Loucy (cell line): ENCODE measurements at regions not wholly inside any gene's neighbourhood (a gene's known extent, or its start where the extent isn't known, plus 50 kb on each side); places are given as distances from the start of the nearest gene placed in this dataset.

ENCODE experiments used
- H2AFZ ChIP-seq: fragments of 200-600 bp; sonication (generic); 2 replicates; pipeline ENCODE4 v1.6.0; 2016; ENCODE audit warnings: antibody characterized with exemption, mild to moderate bottlenecking, low read length, moderate library complexity
- H3F3A ChIP-seq: fragments of 200-600 bp; 2 replicates; pipeline ENCODE4 v1.6.0; 2016; ENCODE audit warnings: antibody characterized with exemption, low read depth, mild to moderate bottlenecking
- H3K27me3 ChIP-seq: fragments of 200-600 bp; sonication (generic); 2 replicates; pipeline ENCODE4 v1.6.1; 2014; ENCODE audit warnings: low read length, mild to moderate bottlenecking; ENCODE audit not compliant: insufficient read depth, poor library complexity, severe bottlenecking
- H3K36me3 ChIP-seq: fragments of 200-600 bp; sonication (generic); 2 replicates; pipeline ENCODE4 v1.6.1; 2016; ENCODE audit warnings: low read length; ENCODE audit not compliant: insufficient read depth
- H3K4me1 ChIP-seq: fragments of 200-600 bp; sonication (generic); 2 replicates; pipeline ENCODE4 v1.5.1; 2014; ENCODE audit warnings: low read length, mild to moderate bottlenecking; ENCODE audit not compliant: insufficient read depth, poor library complexity, severe bottlenecking
- H3K4me2 ChIP-seq: fragments of 200-600 bp; sonication (generic); 2 replicates; pipeline ENCODE4 v1.6.0; 2014; ENCODE audit warnings: antibody characterized with exemption, low read length, low read depth, mild to moderate bottlenecking; ENCODE audit not compliant: poor library complexity, severe bottlenecking
- H3K4me3 ChIP-seq: fragments of 200-600 bp; sonication (generic); 2 replicates; pipeline ENCODE4 v1.5.1; 2014; ENCODE audit warnings: low read length, mild to moderate bottlenecking, mixed read lengths; ENCODE audit not compliant: poor library complexity, severe bottlenecking
- H3K79me2 ChIP-seq: fragments of 200-600 bp; sonication (generic); 2 replicates; pipeline ENCODE4 v1.6.1; 2014; ENCODE audit warnings: low read length; ENCODE audit not compliant: insufficient read depth
- H3K9ac ChIP-seq: fragments of 200-600 bp; sonication (generic); 2 replicates; pipeline ENCODE4 v1.6.0; 2014; ENCODE audit warnings: mild to moderate bottlenecking, low read depth, low read length, moderate library complexity; ENCODE audit not compliant: poor library complexity, severe bottlenecking
- H3K9me2 ChIP-seq: fragments of 200-600 bp; sonication (generic); replicated peaks from 2 replicates; pipeline ENCODE4 v1.6.1; 2016; ENCODE audit warnings: low read depth, low read length, mixed read lengths
- H3K9me3 ChIP-seq: fragments of 200-600 bp; sonication (generic); 2 replicates; pipeline ENCODE4 v1.6.1; 2014; ENCODE audit warnings: mild to moderate bottlenecking, antibody characterized with exemption, low read length, low read depth; ENCODE audit not compliant: insufficient read depth
- H4K20me1 ChIP-seq: fragments of 200-600 bp; sonication (generic); 2 replicates; pipeline ENCODE4 v1.6.0; 2014; ENCODE audit warnings: antibody characterized with exemption, low read length, mild to moderate bottlenecking; ENCODE audit not compliant: insufficient read depth, poor library complexity, severe bottlenecking
- CTCF ChIP-seq: fragments of 200-600 bp; sonication (generic); conservative IDR thresholded peaks from 2 replicates; pipeline ENCODE4 v1.5.1; 2014; ENCODE audit warnings: mild to moderate bottlenecking, antibody characterized with exemption, low read length
- EZH2phosphoT487 ChIP-seq: fragments of 200-600 bp; IDR thresholded peaks from 2 replicates; pipeline ENCODE4 v1.6.1; 2018; ENCODE audit warnings: antibody characterized with exemption, mild to moderate bottlenecking, moderate library complexity, borderline replicate concordance

- Histone ChIP-seq H3K9ac (no peak overlapping the region), H3K4me1 (no peaks in the 10 kb centered on the region), H3K27me3 (no peaks in the 10 kb centered on the region), H3K9me3 (no peaks in the 10 kb centered on the region), H2AFZ (no peak overlapping the region), H3K4me3 (no peak overlapping the region), H3F3A (no peaks in the 10 kb centered on the region), H3K9me2 (no peaks in the 10 kb centered on the region), H4K20me1 (no peaks in the 10 kb centered on the region), H3K4me2 (no peak overlapping the region), H3K36me3 (no peaks in the 10 kb centered on the region), H3K79me2 (no peaks in the 10 kb centered on the region)
- TF ChIP-seq CTCF (no peak), EZH2phosphoT487 (no peak)
These were observed 986.3 kb downstream of the STIM2 start for GRCh38 chr4:27846951-27847350.

- Histone ChIP-seq H3K27me3 (no peaks in the 10 kb centered on the region), H3K4me3 (no peak overlapping the region), H3F3A (no peaks in the 10 kb centered on the region), H3K9ac (no peak overlapping the region), H3K4me2 (no peak overlapping the region), H2AFZ (no peak overlapping the region), H3K4me1 (no peaks in the 10 kb centered on the region), H3K9me3 (no peaks in the 10 kb centered on the region), H3K79me2 (no peaks in the 10 kb centered on the region), H4K20me1 (no peaks in the 10 kb centered on the region), H3K9me2 (no peaks in the 10 kb centered on the region; the same call in 1 of the 2 replicates), H3K36me3 (no peaks in the 10 kb centered on the region)
- no peak for TF ChIP-seq EZH2phosphoT487
- TF ChIP-seq CTCF = peak; percentile 31; the same call in 1 of the 2 replicates
These were observed 1000.7 kb downstream of the STIM2 start for GRCh38 chr4:27861381-27861787.

- H3K27me3 ChIP-seq = no peaks in the 10 kb centered on the region
- no peak overlapping the region for H3K4me2 ChIP-seq
- H3K9me3 ChIP-seq = no peaks in the 10 kb centered on the region
- H3K36me3 ChIP-seq = no peaks in the 10 kb centered on the region
- no peaks in the 10 kb centered on the region for H3K79me2 ChIP-seq
- TF ChIP-seq CTCF (no peak), EZH2phosphoT487 (no peak)
- no peaks in the 10 kb centered on the region for H4K20me1 ChIP-seq
- H3K4me1 ChIP-seq = no peaks in the 10 kb centered on the region
- H3F3A ChIP-seq = no peaks in the 10 kb centered on the region
- H3K9ac ChIP-seq = no peak overlapping the region
- no peak overlapping the region for H2AFZ ChIP-seq
- H3K4me3 ChIP-seq = no peak overlapping the region
- no peaks in the 10 kb centered on the region; the same call in 1 of the 2 replicates for H3K9me2 ChIP-seq
These were observed 1001.2 kb downstream of the STIM2 start for GRCh38 chr4:27861802-27862201.
